GM23338 (cell line): ENCODE measurements at regions not wholly inside any gene's neighbourhood (a gene's known extent, or its start where the extent isn't known, plus 50 kb on each side); places are given as distances from the start of the nearest gene placed in this dataset.

Experiments used
- ATAC-seq: fragments of 200-7000 bp; cut with Tn5 transposase; 3 replicates; pipeline ENCODE4 v1.9.1; 2020
- DNase-seq: peaks from one replicate; pipeline ENCODE4 v3.0.0-alpha.2; 2015; ENCODE audit warnings: low spot score
- H2AFZ ChIP-seq: fragments of 200-600 bp; sonication (generic); 2 replicates; pipeline ENCODE4 v1.8.0; 2016; ENCODE audit warnings: antibody characterized with exemption, mild to moderate bottlenecking, moderate library complexity
- H3F3A ChIP-seq: fragments of 200-600 bp; sonication (generic); replicated peaks from 2 replicates; pipeline ENCODE4 v1.8.0; 2017; ENCODE audit warnings: antibody characterized with exemption, mixed run types, low read depth
- H3K27ac ChIP-seq: fragments of 200-600 bp; sonication (generic); 2 replicates; pipeline ENCODE4 v1.6.1; 2016; ENCODE audit warnings: low read depth
- H3K27me3 ChIP-seq: fragments of 200-600 bp; sonication (generic); 2 replicates; pipeline ENCODE4 v1.8.0; 2016; ENCODE audit warnings: mild to moderate bottlenecking, mixed run types, moderate library complexity; ENCODE audit not compliant: insufficient read depth
- H3K36me3 ChIP-seq: fragments of 200-600 bp; sonication (generic); 2 replicates; pipeline ENCODE4 v1.8.0; 2016; ENCODE audit warnings: mild to moderate bottlenecking; ENCODE audit not compliant: insufficient read depth
- H3K4me1 ChIP-seq: fragments of 200-600 bp; sonication (generic); 2 replicates; pipeline ENCODE4 v1.8.0; 2016; ENCODE audit warnings: mild to moderate bottlenecking, moderate library complexity; ENCODE audit not compliant: insufficient read depth
- H3K4me2 ChIP-seq: fragments of 200-600 bp; sonication (generic); 2 replicates; pipeline ENCODE4 v1.7.1; 2017; ENCODE audit warnings: mixed run types
- H3K4me3 ChIP-seq: fragments of 200-600 bp; sonication (generic); 2 replicates; pipeline ENCODE4 v1.6.1; 2016; ENCODE audit warnings: mixed run types
- H3K79me2 ChIP-seq: fragments of 200-600 bp; sonication (generic); replicated peaks from 2 replicates; pipeline ENCODE4 v1.8.0; 2017; ENCODE audit warnings: mild to moderate bottlenecking; ENCODE audit not compliant: insufficient read depth
- H3K9me2 ChIP-seq: fragments of 200-600 bp; sonication (generic); 2 replicates; pipeline ENCODE4 v1.8.0; 2017; ENCODE audit not compliant: insufficient read depth
- H4K20me1 ChIP-seq: fragments of 200-600 bp; sonication (generic); replicated peaks from 2 replicates; pipeline ENCODE4 v1.8.0; 2017; ENCODE audit warnings: mild to moderate bottlenecking; ENCODE audit not compliant: insufficient read depth
- H3K27ac Mint-ChIP-seq: 2 replicates; pipeline ENCODE4 v1.8.0; 2020; ENCODE audit warnings: inconsistent platforms, mild to moderate bottlenecking, moderate library complexity, mixed read lengths
- H3K27me3 Mint-ChIP-seq: 3 replicates; pipeline ENCODE4 v1.8.0; 2022; ENCODE audit warnings: low read depth, mild to moderate bottlenecking, moderate library complexity, mixed read lengths, inconsistent platforms; ENCODE audit not compliant: insufficient read depth, poor library complexity
- H3K36me3 Mint-ChIP-seq: 3 replicates; pipeline ENCODE4 v1.8.0; 2021; ENCODE audit warnings: low read depth, mild to moderate bottlenecking, inconsistent platforms, moderate library complexity, mixed read lengths
- H3K4me1 Mint-ChIP-seq: 3 replicates; pipeline ENCODE4 v1.8.0; 2020; ENCODE audit warnings: mild to moderate bottlenecking, inconsistent platforms, mixed read lengths
- H3K4me3 Mint-ChIP-seq: 3 replicates; pipeline ENCODE4 v1.8.0; 2021; ENCODE audit warnings: moderate library complexity, mild to moderate bottlenecking, inconsistent platforms, mixed read lengths
- H3K9me3 Mint-ChIP-seq: 3 replicates; pipeline ENCODE4 v1.8.0; 2020; ENCODE audit warnings: moderate library complexity, mild to moderate bottlenecking, inconsistent platforms, mixed read lengths
- CREB1 ChIP-seq: fragments of 250-450 bp; sonication (Bioruptor Pico); IDR thresholded peaks from 2 replicates; pipeline ENCODE4 v1.5.0; 2020; ENCODE audit warnings: low read depth, mild to moderate bottlenecking, moderate library complexity
- EZH2 ChIP-seq: fragments of 200-600 bp; sonication (generic); IDR thresholded peaks from one replicate; pipeline ENCODE4 v1.8.0; 2017; ENCODE audit warnings: antibody characterized with exemption, mild to moderate bottlenecking, low read depth; ENCODE audit not compliant: unreplicated experiment
- EZH2phosphoT487 ChIP-seq: fragments of 200-600 bp; sonication (generic); IDR thresholded peaks from one replicate; pipeline ENCODE4 v1.8.1; 2018; ENCODE audit warnings: antibody characterized with exemption; ENCODE audit not compliant: unreplicated experiment
- JUNB ChIP-seq: IDR thresholded peaks from one replicate; pipeline ENCODE4 v1.6.1; 2016; ENCODE audit warnings: antibody characterized with exemption; ENCODE audit not compliant: unreplicated experiment
- NANOG ChIP-seq: IDR thresholded peaks from 2 replicates; pipeline ENCODE4 v1.6.1; 2016; ENCODE audit warnings: antibody characterized with exemption, borderline replicate concordance
- POLR2AphosphoS5 ChIP-seq: IDR thresholded peaks from 2 replicates; pipeline ENCODE4 v1.6.1; 2016; ENCODE audit warnings: antibody characterized with exemption, low read depth
- STAT1 ChIP-seq: IDR thresholded peaks from one replicate; pipeline ENCODE4 v1.6.1; 2016; ENCODE audit warnings: antibody characterized with exemption; ENCODE audit not compliant: unreplicated experiment
- ZNF114 ChIP-seq: fragments of 250-450 bp; sonication (Bioruptor Pico); IDR thresholded peaks from 2 replicates; pipeline ENCODE4 v1.5.0; 2020; ENCODE audit warnings: mild to moderate bottlenecking, moderate library complexity
- ZNF331 ChIP-seq: fragments of 250-450 bp; sonication (Bioruptor Pico); IDR thresholded peaks from 2 replicates; pipeline ENCODE4 v1.5.0; 2020; ENCODE audit warnings: low read depth, mild to moderate bottlenecking, moderate library complexity
- TF ChIP-seq, protein P1 (sequence below): IDR thresholded peaks from 2 replicates; pipeline ENCODE4 v1.6.1; 2016; ENCODE audit warnings: antibody characterized with exemption
- TF ChIP-seq, protein P2 (sequence below), 2 experiments: fragments of 200-600 bp in 1 of 2; sonication (generic) in 1 of 2; conservative IDR thresholded peaks; 2 replicates each; pipeline versions ENCODE4 v1.5.1 to v1.6.1; 2016 to 2017; ENCODE audit warnings: antibody characterized with exemption in 2 of 2, low read depth in 2 of 2, mild to moderate bottlenecking in 2 of 2, moderate library complexity in 1 of 2

DNA sequence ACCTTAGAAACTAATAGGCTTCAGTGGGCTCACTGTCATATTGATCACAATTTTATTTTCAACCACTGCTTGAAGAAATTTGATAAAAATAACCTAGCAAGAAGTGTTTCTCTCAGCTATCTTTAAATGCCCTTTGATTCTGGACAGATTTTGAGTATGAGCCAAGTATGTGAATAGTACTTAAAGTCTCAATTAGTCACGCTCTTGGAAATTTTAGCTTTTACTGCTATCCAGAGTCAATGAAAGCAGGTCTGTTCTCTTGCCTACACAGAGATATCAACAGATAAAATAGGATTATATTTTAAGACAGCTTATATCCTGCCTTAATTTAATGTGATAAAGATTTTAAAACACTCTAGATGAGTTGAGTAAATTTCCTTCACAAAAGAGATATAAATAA is 337.3 kb downstream of the CBLN2 start:
- no peaks in the 10 kb centered on the region for H3F3A ChIP-seq
- Mint-ChIP-seq H3K27me3 (peaks cover 2% of the 10 kb centered on the region), H3K27ac (no peak overlapping the region), H3K4me1 (no peaks in the 10 kb centered on the region), H3K36me3 (peaks cover 23% of the 10 kb centered on the region), H3K4me3 (no peak overlapping the region), H3K9me3 (peaks cover 74% of the 10 kb centered on the region)
- no peak overlapping the region for H3K27ac ChIP-seq
- no peaks in the 10 kb centered on the region for H4K20me1 ChIP-seq
- H3K79me2 ChIP-seq: no peaks in the 10 kb centered on the region
- DNase-seq (no peak), ATAC-seq (no peak)
- H3K4me3 ChIP-seq: no peak overlapping the region
- no peaks in the 10 kb centered on the region for H3K9me2 ChIP-seq
- no peak overlapping the region for H2AFZ ChIP-seq
- 0 out of 2 replicates have a peak, but pooled peaks cover 6% of the 10 kb centered on the region for H3K36me3 ChIP-seq
- no peaks in the 10 kb centered on the region for H3K4me1 ChIP-seq
- no peak for TF ChIP-seq EZH2
- no peak for TF ChIP-seq CREB1 (CRISPR knock-in tag)
- TF ChIP-seq JUNB: no peak
- TF ChIP-seq, protein P1, sequence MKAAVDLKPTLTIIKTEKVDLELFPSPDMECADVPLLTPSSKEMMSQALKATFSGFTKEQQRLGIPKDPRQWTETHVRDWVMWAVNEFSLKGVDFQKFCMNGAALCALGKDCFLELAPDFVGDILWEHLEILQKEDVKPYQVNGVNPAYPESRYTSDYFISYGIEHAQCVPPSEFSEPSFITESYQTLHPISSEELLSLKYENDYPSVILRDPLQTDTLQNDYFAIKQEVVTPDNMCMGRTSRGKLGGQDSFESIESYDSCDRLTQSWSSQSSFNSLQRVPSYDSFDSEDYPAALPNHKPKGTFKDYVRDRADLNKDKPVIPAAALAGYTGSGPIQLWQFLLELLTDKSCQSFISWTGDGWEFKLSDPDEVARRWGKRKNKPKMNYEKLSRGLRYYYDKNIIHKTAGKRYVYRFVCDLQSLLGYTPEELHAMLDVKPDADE: no peak
- no peak for TF ChIP-seq POLR2AphosphoS5
- TF ChIP-seq NANOG: no peak
- TF ChIP-seq EZH2phosphoT487: no peak
- TF ChIP-seq ZNF331 (CRISPR knock-in tag): no peak
- TF ChIP-seq, protein P2, sequence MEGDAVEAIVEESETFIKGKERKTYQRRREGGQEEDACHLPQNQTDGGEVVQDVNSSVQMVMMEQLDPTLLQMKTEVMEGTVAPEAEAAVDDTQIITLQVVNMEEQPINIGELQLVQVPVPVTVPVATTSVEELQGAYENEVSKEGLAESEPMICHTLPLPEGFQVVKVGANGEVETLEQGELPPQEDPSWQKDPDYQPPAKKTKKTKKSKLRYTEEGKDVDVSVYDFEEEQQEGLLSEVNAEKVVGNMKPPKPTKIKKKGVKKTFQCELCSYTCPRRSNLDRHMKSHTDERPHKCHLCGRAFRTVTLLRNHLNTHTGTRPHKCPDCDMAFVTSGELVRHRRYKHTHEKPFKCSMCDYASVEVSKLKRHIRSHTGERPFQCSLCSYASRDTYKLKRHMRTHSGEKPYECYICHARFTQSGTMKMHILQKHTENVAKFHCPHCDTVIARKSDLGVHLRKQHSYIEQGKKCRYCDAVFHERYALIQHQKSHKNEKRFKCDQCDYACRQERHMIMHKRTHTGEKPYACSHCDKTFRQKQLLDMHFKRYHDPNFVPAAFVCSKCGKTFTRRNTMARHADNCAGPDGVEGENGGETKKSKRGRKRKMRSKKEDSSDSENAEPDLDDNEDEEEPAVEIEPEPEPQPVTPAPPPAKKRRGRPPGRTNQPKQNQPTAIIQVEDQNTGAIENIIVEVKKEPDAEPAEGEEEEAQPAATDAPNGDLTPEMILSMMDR (conservative IDR thresholded peaks at IDR 0.05; ENCODE audit: low read depth in 2 of 2): no peak
- no peak for TF ChIP-seq ZNF114 (CRISPR knock-in tag)
- no peak for TF ChIP-seq STAT1
- no peaks in the 10 kb centered on the region for H3K27me3 ChIP-seq
- no peak overlapping the region for H3K4me2 ChIP-seq

DNA sequence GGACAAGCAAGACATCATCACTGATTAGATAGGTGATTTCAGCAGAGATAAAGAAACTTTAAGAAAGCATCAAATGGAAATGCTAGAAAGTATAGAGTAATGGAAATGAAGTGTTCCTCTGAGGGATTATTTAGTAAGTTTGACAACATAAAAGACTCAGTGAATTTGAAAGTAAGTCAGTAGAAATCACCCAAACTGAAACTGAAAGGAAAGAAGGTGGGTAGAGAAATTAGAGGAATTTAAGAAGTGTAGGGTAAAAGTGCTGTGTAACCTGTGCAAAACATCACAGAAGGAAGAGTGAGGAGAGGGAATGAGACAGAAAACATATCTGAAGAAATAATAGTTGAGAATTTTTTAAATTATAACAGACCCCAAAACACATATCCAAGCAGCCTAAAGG is 343.1 kb downstream of the CBLN2 start:
- Histone ChIP-seq H3K4me2 (no peak overlapping the region), H3F3A (no peaks in the 10 kb centered on the region), H4K20me1 (no peaks in the 10 kb centered on the region), H3K27me3 (no peaks in the 10 kb centered on the region), H3K4me3 (no peak overlapping the region), H3K79me2 (no peaks in the 10 kb centered on the region), H3K36me3 (peaks cover under 1% of the 10 kb centered on the region; the same call in 1 of the 2 replicates), H3K9me2 (no peaks in the 10 kb centered on the region), H2AFZ (no peak overlapping the region), H3K27ac (no peak overlapping the region), H3K4me1 (no peaks in the 10 kb centered on the region)
- DNase-seq (no peak), ATAC-seq (no peak)
- Mint-ChIP-seq H3K9me3 (peaks cover 86% of the 10 kb centered on the region), H3K27me3 (peaks cover 5% of the 10 kb centered on the region), H3K36me3 (peaks cover 28% of the 10 kb centered on the region), H3K27ac (no peak overlapping the region), H3K4me3 (no peak overlapping the region), H3K4me1 (no peaks in the 10 kb centered on the region)
- TF ChIP-seq, protein P2 (conservative IDR thresholded peaks at IDR 0.05; ENCODE audit: low read depth in 2 of 2): no peak
- TF ChIP-seq, protein P1: no peak
- no peak for TF ChIP-seq POLR2AphosphoS5
- no peak for TF ChIP-seq JUNB
- no peak for TF ChIP-seq EZH2phosphoT487
- no peak for TF ChIP-seq STAT1
- TF ChIP-seq ZNF331 (CRISPR knock-in tag): no peak
